Ovary (tissue), 7 donors: ENCODE measurements at regions not wholly inside any gene's neighbourhood (a gene's known extent, or its start where the extent isn't known, plus 50 kb on each side); places are given as distances from the start of the nearest gene placed in this dataset.

Experiments used
- DNase-seq, 5 donors: peaks; one replicate each; pipeline ENCODE4 v3.0.0-alpha.2; 2019 to 2020
- H3K27ac ChIP-seq, 2 donors: fragments of 200-600 bp; one replicate each; pipeline versions ENCODE4 v1.5.1 to v1.8.0; 2019 to 2022
- H3K27me3 ChIP-seq: fragments of 200-600 bp; one replicate; pipeline ENCODE4 v1.8.0; 2022
- H3K36me3 ChIP-seq: fragments of 200-600 bp; sonication (generic); one replicate; pipeline ENCODE4 v1.5.1; 2019
- H3K4me1 ChIP-seq: one replicate; pipeline ENCODE4 v1.8.1; 2013; ENCODE audit warnings: mild to moderate bottlenecking, moderate library complexity; ENCODE audit not compliant: insufficient read depth
- H3K4me3 ChIP-seq: fragments of 200-600 bp; sonication (generic); one replicate; pipeline ENCODE4 v1.5.1; 2017
- H3K9me3 ChIP-seq, 2 donors: fragments of 200-600 bp in 1 of 2; sonication (generic) in 1 of 2; one replicate each; pipeline versions ENCODE4 v1.5.1 to v1.8.1; 2013 to 2019; ENCODE audit warnings: mild to moderate bottlenecking in 1 of 2, moderate library complexity in 1 of 2
- CTCF ChIP-seq, 3 donors: fragments of 450-650 bp in 2 of 3; fragments of 200-600 bp in 1 of 3; IDR thresholded peaks; one replicate each; pipeline versions ENCODE4 v1.5.1 to v1.8.0; 2016 to 2022; ENCODE audit warnings: antibody characterized with exemption in 3 of 3, mild to moderate bottlenecking in 1 of 3
- EP300 ChIP-seq: sonication (generic); formaldehyde crosslinking; IDR thresholded peaks from one replicate; pipeline ENCODE4 v1.6.1; 2017; ENCODE audit warnings: antibody characterized with exemption
- POLR2A ChIP-seq: fragments of 450-650 bp; IDR thresholded peaks from one replicate; pipeline ENCODE4 v1.6.1; 2017; ENCODE audit warnings: antibody characterized with exemption, mild to moderate bottlenecking, moderate library complexity
- WGBS, 3 donors: extraction: QIAGEN DNeasy Blood & Tissue Kit in 1 of 3; methylation state at CpG; one replicate each; pipeline versions ENCODE4 v1.1.5 to v1.1.7; 2013 to 2017; 5-methylcytosine and 5-hydroxymethylcytosine counted together
- intact Hi-C, 4 donors: fragments of 100-400 bp; cut with DNase I; formaldehyde crosslinking; loops; one replicate each; pipeline versions ENCODE4 v1.11.0 to v1.15.1; 2022 to 2023
- donor health status: DM: no; HTN: no; CAD: no; lungs with moderate emphysema.
- donor health status: DM: no; HTN: no; CAD: no.
- donor health status: Bipolar disorder and iron deficiency.
- donor health status: DM: no; HTN: no; CAD: no.
- donor health status: DM: yes; HTN: yes; CAD: no.

- H3K36me3 ChIP-seq: no peaks in the 10 kb centered on the region
- no peaks in the 10 kb centered on the region for H3K9me3 ChIP-seq
- H3K4me1 ChIP-seq: no peaks in the 10 kb centered on the region
- no peak for DNase-seq
- intact Hi-C loops: no loop called here
- no peak overlapping the region for H3K27ac ChIP-seq
- TF ChIP-seq EP300: no peak
- TF ChIP-seq POLR2A: no peak
- no peak for TF ChIP-seq CTCF (IDR thresholded peaks at IDR 0.05)
- no peak overlapping the region for H3K4me3 ChIP-seq
- H3K27me3 ChIP-seq: no peaks in the 10 kb centered on the region
- 89 to 95% (median 94%) methylated on average over 5 of the region's 5 CpGs for WGBS, 3 donors
Measured at GRCh38 chr3:7793786-7794185, 707.8 kb upstream of the LMCD1 start.

DNA sequence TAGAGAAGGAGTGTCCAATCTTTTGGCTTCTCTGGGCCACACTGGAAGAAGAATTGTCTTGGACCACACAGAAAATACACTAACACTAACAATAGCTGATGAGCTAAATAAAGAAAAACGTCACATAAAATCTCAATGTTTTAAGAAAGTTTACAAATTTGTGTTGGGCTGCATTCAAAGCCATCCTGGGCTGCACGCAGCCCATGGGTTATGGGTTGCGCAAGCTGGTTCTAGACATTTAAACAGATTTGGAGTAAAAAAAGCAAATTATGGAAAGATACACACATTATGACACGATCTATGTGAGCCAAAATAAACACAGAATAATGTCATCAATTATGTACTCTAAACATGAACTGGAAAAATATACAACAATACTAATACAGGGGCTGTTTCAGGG, 703.3 kb upstream of the LMCD1 start:
- DNase-seq: no peak
- intact Hi-C loops: no loop called here
- H3K4me3 ChIP-seq: no peak overlapping the region

GRCh38 chr3:7800006-7800780, 701.4 kb upstream of the LMCD1 start:
- Histone ChIP-seq H3K27me3 (no peaks in the 10 kb centered on the region), H3K4me3 (no peak overlapping the region), H3K4me1 (no peaks in the 10 kb centered on the region), H3K36me3 (no peaks in the 10 kb centered on the region), H3K27ac (no peak overlapping the region), H3K9me3 (no peaks in the 10 kb centered on the region)
- no peak for DNase-seq
- TF ChIP-seq POLR2A (no peak), EP300 (no peak), CTCF (IDR thresholded peaks at IDR 0.05) (no peak)
- WGBS, 3 donors: 41 to 49% (median 44%) methylated on average over 4 of the region's 4 CpGs
- intact Hi-C loops: no loop called here

More for the DNA sequence above, 703.3 kb upstream of the LMCD1 start:
- WGBS, 3 donors: 35 to 49% (median 45%) methylated on average over 4 of the region's 4 CpGs
- Histone ChIP-seq H3K27me3 (no peaks in the 10 kb centered on the region), H3K27ac (no peak overlapping the region), H3K9me3 (no peaks in the 10 kb centered on the region), H3K36me3 (no peaks in the 10 kb centered on the region), H3K4me1 (no peaks in the 10 kb centered on the region)
- TF ChIP-seq CTCF (IDR thresholded peaks at IDR 0.05) (no peak), POLR2A (no peak), EP300 (no peak)

DNA sequence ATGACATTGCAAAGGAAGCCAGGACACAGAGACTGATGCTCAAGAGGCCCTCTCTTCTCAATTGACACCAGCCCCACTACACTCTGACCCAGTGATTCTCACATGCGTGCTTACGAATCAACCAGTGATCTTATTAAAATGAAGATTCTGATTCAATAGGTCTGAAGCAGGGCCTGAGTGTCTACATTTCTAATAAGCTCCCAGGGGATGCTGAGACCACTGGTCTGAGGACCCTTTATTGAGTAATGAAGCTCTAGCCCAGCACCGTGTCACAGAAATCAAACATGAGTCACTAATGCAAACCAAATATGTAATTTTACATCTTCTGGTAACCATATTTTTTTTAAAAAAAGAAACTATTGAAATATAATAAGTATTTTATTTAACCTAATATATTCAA, 689.1 kb upstream of the LMCD1 start:
- H3K27me3 ChIP-seq: no peaks in the 10 kb centered on the region
- DNase-seq: no peak
- WGBS, 3 donors: 95 to 99% (median 97%) methylated on average over 3 of the region's 3 CpGs
- H3K36me3 ChIP-seq: no peaks in the 10 kb centered on the region
- H3K9me3 ChIP-seq: no peaks in the 10 kb centered on the region
- H3K4me1 ChIP-seq: no peaks in the 10 kb centered on the region
- H3K4me3 ChIP-seq: no peak overlapping the region
- no peak for TF ChIP-seq CTCF (IDR thresholded peaks at IDR 0.05)
- no peak for TF ChIP-seq EP300
- TF ChIP-seq POLR2A: no peak
- intact Hi-C loops: no loop called here
- no peak overlapping the region for H3K27ac ChIP-seq
